GM19351 (cell line): ENCODE measurements at regions not wholly inside any gene's neighbourhood (a gene's known extent, or its start where the extent isn't known, plus 50 kb on each side); places are given as distances from the start of the nearest gene placed in this dataset.
"Not testable (repeated sequence)": the region's sequence is repeated elsewhere in the genome, so short reads cannot be mapped to it uniquely, and the experiment has no call there.

Experiments
- ATAC-seq: cut with Tn5 transposase; IDR thresholded peaks from one replicate; pipeline ENCODE4 v1.9.1; 2021; ENCODE audit warnings: mild to moderate bottlenecking, moderate library complexity; ENCODE audit not compliant: unreplicated experiment

DNA sequence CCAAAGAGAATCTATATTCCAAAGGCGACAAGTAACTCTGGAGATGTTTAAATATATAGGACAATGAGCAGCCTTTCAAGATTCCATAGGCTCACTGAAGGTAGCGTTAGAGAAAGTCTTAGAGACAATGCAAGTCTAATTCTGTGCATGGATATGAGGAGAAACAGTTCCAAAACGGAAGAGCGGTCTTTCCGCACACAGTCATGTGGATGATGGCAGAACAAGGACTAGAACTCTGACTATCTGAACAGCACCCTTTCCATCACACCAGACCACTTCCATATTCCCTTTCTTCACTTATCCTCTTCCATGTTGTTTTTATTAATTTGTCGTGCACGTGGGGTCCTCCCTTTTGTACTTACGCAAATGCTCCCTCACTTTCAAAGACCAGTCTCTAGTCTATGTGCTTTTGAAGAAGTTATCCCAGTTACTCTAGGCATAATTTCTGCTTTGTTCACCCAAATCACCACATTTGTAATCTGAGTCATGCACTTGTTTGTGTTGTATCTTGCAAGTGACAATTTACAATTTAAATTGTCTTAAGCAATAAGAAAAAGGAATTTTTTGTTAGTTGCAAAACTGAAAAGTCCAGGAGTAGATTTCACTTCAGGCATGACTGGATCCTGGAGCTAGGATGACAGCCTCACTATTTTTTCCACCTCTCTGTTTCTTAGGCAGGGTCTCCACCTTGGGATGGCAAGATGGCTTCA is 116.0 kb upstream of the ADRA1B start:
- no peak for ATAC-seq

DNA sequence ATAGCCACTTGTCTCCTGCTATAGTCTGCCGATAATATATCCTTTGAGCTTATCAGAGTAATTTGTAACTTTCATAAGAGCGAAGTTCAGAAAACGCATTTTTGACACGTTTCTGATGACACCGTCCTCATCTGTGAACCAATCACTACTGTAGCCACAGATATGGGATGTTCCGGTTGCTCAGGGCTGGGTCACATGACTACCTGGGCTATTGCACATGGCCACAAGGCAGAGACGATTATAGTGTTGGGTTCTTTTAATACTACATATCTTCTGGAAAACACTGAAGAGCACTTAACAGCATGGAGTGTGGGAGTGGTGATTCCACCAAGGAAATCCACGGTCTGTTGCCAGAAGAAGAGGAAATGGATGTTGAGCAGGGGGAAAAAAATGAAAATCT is 115.0 kb upstream of the ADRA1B start:
- no peak for ATAC-seq

GRCh38 chr5:159802661-159803060 is 113.6 kb upstream of the ADRA1B start:
- no peak for ATAC-seq

DNA sequence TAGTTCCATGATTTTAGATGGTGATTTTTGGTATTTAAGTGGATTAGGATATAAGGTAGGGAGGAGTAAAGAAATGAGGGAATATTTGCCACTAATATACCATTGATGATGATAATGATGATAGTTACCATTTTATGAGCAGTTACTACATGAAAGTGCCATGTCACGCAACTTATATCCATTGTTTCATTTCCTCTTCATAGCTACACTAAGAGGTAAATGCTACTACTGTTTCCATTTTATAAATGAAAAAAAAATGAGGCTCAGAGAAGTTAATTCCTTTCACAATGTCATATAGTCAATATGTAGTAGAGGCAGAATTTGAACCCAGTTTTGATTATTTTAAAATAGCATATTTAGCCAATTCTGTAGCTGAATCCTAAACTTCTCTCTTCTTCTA is 112.2 kb upstream of the ADRA1B start:
- no peak for ATAC-seq

GRCh38 chr5:159805021-159805420 is 111.3 kb upstream of the ADRA1B start:
- ATAC-seq: no peak

DNA sequence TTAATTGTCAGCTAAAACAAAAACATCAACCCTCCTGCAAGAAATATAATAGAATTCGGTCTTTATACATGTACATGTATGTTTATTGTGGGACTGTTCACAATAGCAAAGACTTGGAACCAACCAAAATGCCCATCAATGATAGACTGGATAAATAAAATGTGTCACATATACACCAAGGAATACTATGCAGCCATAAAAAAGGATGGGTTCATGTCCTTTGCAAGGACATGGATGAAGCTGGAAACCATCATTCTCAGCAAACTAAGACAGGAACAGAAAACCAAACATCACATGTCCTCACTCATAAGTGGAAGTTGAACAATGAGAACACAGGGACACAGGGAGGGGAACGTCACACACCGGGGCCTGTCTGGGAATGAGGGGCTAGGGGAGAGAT is 109.1 kb upstream of the ADRA1B start:
- not testable (repeated sequence) for ATAC-seq

GRCh38 chr5:159807586-159807985 is 108.7 kb upstream of the ADRA1B start:
- no peak for ATAC-seq

DNA sequence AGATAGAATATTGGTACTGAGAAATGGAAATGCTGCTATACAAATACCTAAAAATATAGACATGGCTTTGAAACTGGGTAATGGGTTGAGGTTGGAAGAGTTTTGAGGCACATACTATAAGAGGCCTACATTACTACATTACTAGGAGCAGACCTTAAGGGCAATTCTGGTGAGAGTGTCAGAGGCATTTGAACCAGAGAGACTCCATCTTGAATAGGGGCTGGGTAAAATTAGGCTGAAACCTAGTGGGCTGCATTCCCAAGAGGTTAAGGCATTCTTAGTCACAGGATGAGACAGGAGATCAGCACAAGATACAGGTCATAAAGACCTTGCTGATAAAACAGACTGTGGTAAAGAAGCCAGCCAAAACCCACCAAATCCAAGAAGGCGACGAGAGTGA is 104.6 kb upstream of the ADRA1B start:
- no peak for ATAC-seq

- ATAC-seq: not testable (repeated sequence)
These were observed 103.5 kb upstream of the ADRA1B start for GRCh38 chr5:159812759-159813158.

- no peak for ATAC-seq
These were observed 102.1 kb upstream of the ADRA1B start for GRCh38 chr5:159814222-159814621.

- no peak for ATAC-seq
These were observed 101.3 kb upstream of the ADRA1B start for GRCh38 chr5:159814805-159815585.

- no peak for ATAC-seq
These were observed 98.8 kb upstream of the ADRA1B start for GRCh38 chr5:159817262-159818029.

GRCh38 chr5:159819591-159820411 is 96.5 kb upstream of the ADRA1B start:
- ATAC-seq: no peak

DNA sequence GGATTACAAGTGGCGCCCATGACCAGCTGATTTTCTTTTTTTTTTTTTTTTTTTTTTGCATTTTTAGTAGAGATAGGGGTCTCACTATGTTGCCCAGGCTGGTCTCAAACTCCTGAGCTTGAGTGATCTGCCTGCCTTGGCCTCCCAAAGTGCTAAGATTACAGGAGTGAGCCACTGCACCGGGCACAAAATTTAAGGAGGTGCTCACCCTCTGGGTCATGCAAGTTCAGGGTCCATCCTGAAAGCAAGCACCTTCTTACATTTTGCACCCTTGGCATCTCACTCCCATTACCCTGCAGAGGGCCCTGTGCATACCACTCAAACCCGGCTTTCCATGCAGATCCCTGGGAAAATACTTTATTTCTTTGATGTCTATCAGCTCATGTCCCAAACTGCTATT is 95.6 kb upstream of the ADRA1B start:
- ATAC-seq: no peak

- no peak for ATAC-seq
These were observed 94.8 kb upstream of the ADRA1B start for GRCh38 chr5:159821461-159821940.

GRCh38 chr5:159824188-159825161 is 91.8 kb upstream of the ADRA1B start:
- ATAC-seq: no peak

GRCh38 chr5:159825551-159826051 is 90.7 kb upstream of the ADRA1B start:
- no peak for ATAC-seq

GRCh38 chr5:159826351-159827214 is 89.7 kb upstream of the ADRA1B start:
- ATAC-seq: peak; percentile 98
